KOPT-K1 (cell line): ENCODE measurements at regions not wholly inside any gene's neighbourhood (a gene's known extent, or its start where the extent isn't known, plus 50 kb on each side); places are given as distances from the start of the nearest gene placed in this dataset.
"Not testable (repeated sequence)": the region's sequence is repeated elsewhere in the genome, so short reads cannot be mapped to it uniquely, and the experiment has no call there.

ENCODE experiments used
- H3K27ac ChIP-seq: fragments of 200-600 bp; sonication (generic); 2 replicates; pipeline ENCODE4 v1.5.1; 2016; ENCODE audit warnings: antibody characterized with exemption, mild to moderate bottlenecking, low read depth, low read length; ENCODE audit not compliant: poor library complexity, severe bottlenecking
- H3K36me3 ChIP-seq: fragments of 200-600 bp; sonication (generic); 2 replicates; pipeline ENCODE4 v1.5.1; 2017; ENCODE audit warnings: antibody characterized with exemption, mild to moderate bottlenecking, low read length, moderate library complexity; ENCODE audit not compliant: insufficient read depth
- H3K9me3 ChIP-seq: fragments of 200-600 bp; sonication (generic); 2 replicates; pipeline ENCODE4 v1.5.1; 2017; ENCODE audit warnings: antibody characterized with exemption, low read length, mild to moderate bottlenecking; ENCODE audit not compliant: insufficient read depth, poor library complexity, severe bottlenecking

DNA sequence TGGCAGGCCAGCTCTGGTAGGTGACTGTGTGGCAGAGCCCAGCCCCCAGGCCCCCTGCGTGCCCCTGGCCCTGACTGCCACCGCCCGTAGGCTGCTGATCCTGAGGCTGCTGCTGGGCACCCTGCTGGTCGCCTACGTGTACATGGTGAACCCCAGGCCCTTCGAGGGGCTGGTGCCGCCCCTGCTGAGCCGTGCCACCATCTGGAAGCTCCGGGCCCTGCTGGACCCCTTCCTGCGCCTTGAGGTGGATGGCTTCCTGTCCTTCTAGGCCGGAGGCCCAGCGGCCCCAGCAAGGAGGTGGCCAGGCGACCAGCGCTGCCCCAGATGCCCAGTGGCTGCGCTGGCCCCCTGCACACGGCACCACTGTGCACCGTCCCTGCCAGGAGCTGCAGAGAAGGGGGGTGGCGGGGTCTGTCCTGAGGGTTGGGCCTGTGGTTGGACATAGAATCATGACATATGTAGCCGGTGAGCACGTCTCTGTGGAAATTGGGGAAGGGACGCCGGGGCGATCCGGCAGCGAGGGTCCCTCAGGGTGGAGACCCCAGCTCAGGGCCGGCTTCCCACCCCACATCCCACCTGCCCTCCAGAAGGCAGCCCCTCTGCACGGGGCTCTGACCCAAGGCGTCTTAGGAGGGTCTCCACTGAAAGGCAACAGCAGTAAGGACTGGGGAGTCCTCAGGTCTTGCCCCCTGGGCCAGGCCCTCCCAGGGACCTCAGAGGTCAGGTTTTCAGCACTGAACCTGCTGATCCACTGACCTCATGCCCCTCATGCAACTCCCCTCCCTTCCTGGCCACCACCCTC, 185.4 kb downstream of the IGLL1 start:
- H3K9me3 ChIP-seq: no peaks in the 10 kb centered on the region
- no peaks in the 10 kb centered on the region for H3K36me3 ChIP-seq
- no peak overlapping the region for H3K27ac ChIP-seq

DNA sequence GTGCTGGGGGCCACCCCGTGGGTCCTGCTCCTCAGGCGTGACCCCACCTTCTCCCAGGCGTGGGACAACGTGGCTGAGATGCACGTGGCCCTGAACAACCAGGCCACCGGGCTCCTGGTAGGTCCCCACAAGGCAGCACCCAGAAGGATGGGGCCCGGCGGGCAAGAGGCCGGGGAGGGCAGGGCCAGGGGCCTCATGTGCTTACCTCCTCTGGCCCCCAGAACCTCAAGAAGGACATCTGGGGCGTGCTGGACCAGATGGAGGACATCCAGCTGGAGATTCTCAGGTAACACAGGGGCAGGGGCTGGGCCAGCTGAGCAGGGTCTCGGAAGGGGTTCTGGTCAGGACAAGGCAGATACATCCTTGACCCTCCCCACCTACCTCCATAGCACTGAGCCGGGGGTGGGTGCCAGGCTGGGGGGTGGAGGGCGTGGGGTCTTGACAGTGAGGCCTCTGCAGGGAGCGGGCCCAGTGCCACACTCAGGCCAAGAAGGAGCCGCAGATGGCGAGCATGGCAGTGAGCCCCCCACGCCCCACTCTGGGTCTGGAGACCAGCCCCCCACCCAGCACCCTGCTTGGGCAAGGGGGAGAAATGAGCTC, 186.3 kb downstream of the IGLL1 start:
- H3K9me3 ChIP-seq: no peaks in the 10 kb centered on the region
- H3K36me3 ChIP-seq: no peaks in the 10 kb centered on the region
- no peak overlapping the region for H3K27ac ChIP-seq

DNA sequence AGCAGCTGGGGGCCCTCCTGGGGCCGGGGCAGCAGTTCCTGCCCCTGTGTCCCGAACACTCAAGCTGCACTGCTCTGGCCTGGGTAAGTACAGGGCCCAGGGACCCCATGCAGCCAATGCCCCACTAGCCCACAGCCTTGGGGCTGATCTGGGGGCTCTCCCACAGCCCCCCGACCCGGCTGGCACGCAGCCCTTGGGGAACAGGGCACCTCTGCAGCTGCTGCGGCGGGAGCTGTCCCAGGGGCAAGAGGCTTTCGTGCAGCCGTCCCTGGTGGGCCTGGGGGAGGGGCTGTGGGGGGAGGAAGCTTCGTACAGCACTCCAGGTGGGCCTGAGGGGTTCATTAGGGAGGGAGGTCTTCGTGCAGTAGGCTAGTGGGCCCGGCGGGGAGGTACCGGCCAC, 186.9 kb downstream of the IGLL1 start:
- not testable (repeated sequence) for H3K27ac ChIP-seq, H3K9me3 ChIP-seq

DNA sequence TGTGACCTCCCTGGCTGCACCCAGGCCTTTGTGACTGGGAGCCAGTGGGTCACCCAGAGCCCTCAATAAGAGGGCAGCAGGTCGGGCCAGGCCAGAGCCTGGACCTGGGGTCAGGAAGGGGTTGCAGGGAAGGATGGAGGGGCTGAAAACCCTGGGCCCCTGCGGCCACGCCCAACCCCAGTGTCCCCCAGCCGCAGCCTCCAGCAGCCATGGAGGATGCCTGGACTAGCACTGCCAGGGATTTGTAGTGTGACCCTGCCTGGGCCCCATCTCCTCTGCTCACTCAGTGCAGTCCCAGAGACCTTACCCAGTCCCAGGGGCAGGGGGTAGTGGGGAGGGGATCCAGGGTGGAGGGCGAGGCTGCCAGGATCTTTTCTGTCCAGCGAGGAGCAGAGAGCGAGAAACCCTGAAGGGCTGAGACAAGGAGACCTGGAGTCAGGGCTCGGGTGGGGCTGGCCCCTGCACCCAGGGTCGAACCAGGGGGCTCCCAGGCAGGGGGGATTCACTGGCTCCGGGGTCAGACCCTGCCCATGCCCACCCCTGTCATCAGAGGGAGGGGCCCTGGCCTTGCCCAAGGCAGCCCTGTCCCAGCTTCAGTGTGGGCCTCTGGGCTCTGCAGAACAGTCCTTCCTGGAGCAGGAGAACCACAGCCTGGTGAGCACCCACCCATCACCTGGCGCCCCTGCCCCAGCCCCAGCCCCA, 187.5 kb downstream of the IGLL1 start:
- no peak overlapping the region for H3K27ac ChIP-seq
- H3K36me3 ChIP-seq: no peaks in the 10 kb centered on the region
- no peaks in the 10 kb centered on the region for H3K9me3 ChIP-seq

More for the DNA sequence above, 186.9 kb downstream of the IGLL1 start:
- not testable (repeated sequence) for H3K36me3 ChIP-seq

DNA sequence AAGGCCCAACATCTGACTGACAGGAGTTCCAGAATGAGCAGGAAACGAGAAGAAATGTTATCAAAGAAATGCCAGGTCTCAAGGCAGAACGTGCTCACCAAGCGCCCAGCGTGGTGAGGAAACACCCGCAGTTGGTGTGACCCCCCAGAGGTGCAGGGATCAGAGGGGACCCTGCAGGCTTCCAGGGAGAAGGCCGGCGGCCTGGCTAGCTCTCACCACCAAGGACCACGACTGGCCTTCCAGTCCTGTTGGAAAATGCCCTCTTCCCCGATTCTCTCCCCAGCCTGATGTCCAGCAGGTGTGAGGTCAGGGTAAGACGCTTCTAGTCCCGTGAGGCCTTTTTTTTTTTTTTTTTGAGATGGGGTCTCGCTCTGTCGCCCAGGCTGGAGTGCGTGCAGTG, 189.1 kb downstream of the IGLL1 start:
- no peak overlapping the region for H3K27ac ChIP-seq
- H3K9me3 ChIP-seq: no peaks in the 10 kb centered on the region
- H3K36me3 ChIP-seq: no peaks in the 10 kb centered on the region

DNA sequence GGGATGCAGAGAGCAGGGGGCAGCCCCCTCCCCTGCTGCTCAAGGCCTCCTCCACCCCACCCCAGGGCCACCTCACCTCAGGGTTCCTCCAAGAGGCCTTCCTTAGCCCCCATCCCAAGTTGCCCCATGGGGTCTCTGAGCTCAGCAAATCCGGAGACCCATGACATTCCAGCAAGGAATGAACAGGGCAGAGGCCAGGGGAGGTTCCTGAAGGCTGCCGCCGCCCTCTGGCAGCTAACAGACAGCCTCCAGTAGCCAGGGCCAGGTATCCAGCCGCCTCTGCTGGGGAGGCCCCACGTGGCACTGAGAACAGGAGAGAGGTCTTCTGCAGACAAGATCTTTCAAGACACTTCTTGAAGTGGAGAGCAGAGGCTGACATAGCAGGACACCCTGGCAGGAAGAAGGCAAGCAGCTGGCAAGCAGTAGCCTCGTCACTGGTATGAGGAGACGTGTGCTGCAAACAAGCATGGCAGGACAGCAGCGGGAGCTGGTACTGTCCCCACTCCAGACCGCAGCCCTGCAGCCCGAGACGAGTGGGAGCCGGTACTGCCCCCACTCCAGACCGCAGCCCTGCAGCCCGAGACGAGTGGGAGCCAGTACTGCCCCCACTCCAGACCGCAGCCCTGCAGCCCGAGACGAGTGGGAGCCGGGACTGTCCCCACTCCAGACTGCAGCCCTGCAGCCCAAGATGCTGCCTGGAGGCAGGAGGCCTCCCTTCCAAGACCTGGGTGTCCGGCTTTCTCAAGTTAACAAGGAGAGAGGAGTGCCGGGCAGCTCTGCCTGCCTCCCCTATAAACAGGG, 190.6 kb downstream of the IGLL1 start:
- no peaks in the 10 kb centered on the region for H3K36me3 ChIP-seq
- no peak overlapping the region for H3K27ac ChIP-seq
- no peaks in the 10 kb centered on the region for H3K9me3 ChIP-seq

DNA sequence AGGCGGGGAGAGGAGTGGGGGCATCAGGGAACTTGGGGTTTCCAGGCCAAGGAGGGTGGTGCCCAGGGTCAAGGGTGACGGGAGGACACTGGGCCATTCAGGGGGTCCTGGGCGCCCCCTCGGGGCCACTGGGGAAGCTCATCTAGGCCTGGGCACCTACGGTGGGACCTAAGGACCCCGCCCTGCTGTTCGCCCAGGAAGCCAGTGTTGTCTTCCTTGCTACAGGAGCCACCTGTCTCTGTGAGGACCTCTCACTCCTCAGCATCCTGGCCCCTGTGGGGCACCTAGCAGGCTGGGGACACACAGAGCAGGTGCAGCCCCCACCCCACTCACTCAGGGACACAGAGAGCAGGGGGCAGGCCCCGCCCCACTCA, 191.6 kb downstream of the IGLL1 start:
- Histone ChIP-seq H3K9me3 (no peaks in the 10 kb centered on the region), H3K36me3 (no peaks in the 10 kb centered on the region), H3K27ac (no peak overlapping the region)

DNA sequence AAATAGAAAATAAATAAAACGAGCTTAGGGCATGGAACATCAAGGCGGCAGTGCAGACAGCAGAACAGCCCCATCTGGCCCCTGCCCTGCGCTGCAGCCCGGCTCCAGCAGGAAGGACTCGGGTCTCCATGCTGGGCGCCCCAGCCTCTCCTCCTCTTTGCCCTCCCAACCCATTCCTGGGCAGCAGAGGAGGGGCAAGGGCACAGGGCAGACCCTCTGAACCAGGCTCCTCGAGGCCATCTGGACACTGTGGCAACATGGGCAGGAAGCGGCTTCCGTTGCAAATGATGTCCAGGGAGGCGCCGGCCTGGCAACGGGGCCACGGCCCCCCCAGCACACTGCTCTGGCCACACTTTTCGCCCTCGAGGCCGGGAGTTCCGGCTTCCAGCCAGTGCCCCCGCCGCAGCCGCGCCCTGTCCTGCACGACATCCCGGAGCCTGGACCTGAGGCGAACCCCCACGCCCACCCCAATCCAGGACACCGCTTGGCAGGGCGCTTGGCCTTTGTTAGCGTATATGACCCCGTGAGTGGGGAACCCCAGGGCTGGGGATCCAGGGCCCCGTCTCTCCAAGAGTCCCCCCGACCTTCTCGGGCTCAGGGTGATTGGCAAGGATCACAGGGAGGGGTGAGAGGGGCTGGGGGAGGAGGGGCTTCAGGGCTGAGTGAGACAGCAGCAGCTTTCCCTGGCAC, 192.1 kb downstream of the IGLL1 start:
- Histone ChIP-seq H3K36me3 (no peaks in the 10 kb centered on the region), H3K27ac (no peak overlapping the region), H3K9me3 (no peaks in the 10 kb centered on the region)

DNA sequence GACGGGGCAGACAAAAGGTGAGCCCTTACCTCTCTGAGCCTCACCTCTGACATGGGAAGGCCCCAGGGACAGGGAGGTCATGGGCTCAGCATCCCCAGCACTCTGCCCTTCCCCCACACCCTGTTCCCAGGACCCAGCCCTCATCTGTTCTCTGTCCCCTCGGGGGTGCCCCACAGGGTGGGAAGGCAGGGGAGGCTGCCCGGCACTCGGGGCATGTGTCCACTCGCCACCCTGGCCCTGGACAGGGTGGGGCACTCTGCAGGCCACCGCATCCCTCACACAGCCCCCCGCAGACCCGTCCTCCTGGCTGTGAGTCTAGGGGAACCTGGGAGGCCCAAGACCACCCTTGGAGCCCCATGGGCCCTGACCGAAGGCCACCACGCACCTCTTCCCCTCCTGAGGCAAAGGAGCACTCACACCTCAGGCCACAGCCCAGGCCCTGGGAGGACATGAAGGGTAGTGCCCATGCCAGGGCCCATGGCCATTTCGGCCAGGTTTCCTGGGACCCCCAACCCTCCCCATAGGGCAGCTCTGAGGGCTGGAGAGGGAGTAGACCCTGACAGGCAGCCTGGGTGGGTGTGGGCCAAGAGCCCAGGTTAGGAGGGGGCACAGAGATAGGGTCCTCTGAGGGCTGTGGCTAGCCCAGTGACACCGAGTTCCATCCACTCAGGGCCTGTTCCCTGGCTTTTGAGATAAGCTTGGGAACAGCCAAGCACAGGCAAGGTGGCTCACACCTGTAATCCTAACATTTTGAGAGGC, 193.1 kb downstream of the IGLL1 start:
- Histone ChIP-seq H3K36me3 (no peaks in the 10 kb centered on the region), H3K27ac (no peak overlapping the region), H3K9me3 (no peaks in the 10 kb centered on the region)

DNA sequence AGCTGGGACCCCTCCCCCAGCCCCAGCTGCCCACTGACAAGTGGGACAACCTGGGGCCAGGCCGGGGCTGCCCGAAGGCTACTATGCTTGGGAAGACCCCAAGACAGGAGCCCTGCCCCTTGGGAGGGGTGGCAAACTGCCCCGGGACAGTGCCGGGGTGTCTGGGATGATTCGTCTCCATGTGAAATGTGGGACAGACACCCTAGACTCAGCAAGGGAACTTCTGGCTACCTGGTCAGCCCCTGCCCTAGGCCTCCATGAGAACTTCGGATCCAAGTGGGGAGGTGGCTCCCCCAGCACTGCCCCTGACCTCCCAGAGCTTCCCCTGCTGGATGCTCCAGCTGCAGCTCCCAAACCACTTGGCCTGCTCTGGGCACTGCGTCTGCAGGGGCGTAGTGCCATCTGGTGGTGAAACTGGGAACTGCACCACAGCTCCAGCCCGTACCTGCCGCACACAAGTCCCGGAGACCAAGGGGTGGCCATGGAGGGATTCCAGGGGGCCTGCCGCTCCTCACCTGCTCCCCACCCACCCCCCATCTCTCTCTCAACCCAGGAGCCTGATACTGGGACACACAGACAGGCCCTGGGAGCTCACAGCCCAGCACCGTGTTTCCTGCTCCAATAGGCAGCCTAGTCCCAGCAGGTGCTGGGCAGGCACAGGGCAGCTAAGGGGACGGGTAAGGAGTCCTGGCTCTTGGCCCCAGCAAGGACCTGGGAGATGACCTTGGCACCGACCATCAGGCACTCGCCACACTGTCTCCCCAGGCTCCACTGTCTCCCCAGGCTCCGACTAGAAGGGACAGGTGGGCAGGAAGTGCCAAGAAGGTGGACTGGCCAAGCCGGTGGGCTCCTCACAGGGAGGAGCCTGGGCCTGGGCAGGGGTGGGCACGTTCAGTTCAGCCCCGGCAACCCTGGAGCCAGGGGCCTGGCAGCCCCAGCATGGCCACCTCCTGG, 194.1 kb downstream of the IGLL1 start:
- no peaks in the 10 kb centered on the region for H3K36me3 ChIP-seq
- H3K9me3 ChIP-seq: no peaks in the 10 kb centered on the region
- no peak overlapping the region for H3K27ac ChIP-seq

DNA sequence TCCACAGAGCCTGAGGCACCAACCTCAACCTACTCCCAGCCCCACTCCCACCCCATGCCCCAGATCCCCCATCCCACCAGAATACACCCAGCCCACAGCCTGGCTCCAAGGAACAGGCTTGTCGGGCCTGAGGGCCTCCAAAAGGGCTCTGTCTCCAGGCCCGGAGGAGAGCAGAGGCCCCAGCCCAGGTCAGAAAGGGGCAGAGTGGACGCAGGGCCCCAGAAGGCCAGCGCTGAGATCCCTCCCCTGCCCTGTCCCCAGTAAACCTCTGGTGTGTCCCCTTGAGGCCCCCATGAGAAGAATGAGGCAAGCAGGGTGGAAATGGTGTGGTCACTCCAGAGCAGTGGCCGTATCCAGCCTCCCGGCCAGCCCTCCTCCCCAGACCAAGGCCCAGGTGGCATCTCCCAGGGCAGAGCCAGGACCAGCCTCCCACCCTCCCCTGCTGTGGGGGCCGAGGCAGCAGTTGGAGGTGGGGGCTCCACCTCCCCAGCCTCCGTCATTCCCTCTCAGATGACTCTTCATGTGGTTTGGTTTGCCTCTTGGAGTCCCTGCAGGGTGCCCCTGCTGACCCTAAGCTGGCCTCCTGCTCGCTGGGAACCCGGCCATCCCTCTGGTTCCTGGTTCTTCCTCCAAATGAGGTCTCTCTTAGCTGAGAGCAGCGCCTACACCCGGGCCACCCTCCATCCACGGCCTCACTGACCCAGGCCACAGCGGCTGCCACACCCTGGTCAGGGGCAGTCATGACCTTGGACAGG, 195.0 kb downstream of the IGLL1 start:
- Histone ChIP-seq H3K27ac (no peak overlapping the region), H3K36me3 (no peaks in the 10 kb centered on the region), H3K9me3 (no peaks in the 10 kb centered on the region)

DNA sequence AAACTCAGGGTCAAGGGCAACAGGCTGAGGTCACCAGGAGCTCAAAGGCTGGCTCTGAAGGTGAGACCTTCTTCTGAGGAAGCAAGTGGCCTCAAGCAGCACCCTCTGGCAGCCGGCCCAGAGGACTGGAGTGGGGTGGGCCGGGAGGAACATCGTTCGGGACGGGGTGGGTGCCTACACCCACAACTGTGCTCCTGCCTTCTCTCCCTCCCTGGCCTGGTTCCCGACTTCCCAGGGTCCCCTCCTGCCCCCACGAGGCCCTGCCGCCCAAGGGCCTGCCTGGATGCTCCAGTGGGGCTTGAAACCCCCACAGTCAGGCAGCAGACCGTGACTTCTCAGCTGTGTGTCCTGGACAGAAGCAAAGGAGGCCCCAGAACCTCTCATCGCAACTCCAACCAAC, 195.7 kb downstream of the IGLL1 start:
- H3K27ac ChIP-seq: no peak overlapping the region
- no peaks in the 10 kb centered on the region for H3K36me3 ChIP-seq
- H3K9me3 ChIP-seq: no peaks in the 10 kb centered on the region
